Thyroid gland (tissue), 4 donors: ENCODE measurements at regions not wholly inside any gene's neighbourhood (a gene's known extent, or its start where the extent isn't known, plus 50 kb on each side); places are given as distances from the start of the nearest gene placed in this dataset.

Experiments
- POLR2A ChIP-seq, 2 donors: fragments of 450-650 bp; IDR thresholded peaks; one replicate each; pipeline ENCODE4 v1.6.1; 2017; ENCODE audit warnings: antibody characterized with exemption in 2 of 2, mild to moderate bottlenecking in 2 of 2, moderate library complexity in 1 of 2
- TF ChIP-seq, protein P1 (sequence below), 6 experiments: fragments of 200-600 bp in 3 of 6; fragments of 450-650 bp in 3 of 6; sonication (generic) in 3 of 6; IDR thresholded peaks; one replicate each; pipeline ENCODE4 v1.5.1; 2016 to 2019; ENCODE audit warnings: antibody characterized with exemption in 6 of 6, mild to moderate bottlenecking in 2 of 6, inconsistent platforms in 1 of 6, moderate library complexity in 1 of 6

- TF ChIP-seq, protein P1, sequence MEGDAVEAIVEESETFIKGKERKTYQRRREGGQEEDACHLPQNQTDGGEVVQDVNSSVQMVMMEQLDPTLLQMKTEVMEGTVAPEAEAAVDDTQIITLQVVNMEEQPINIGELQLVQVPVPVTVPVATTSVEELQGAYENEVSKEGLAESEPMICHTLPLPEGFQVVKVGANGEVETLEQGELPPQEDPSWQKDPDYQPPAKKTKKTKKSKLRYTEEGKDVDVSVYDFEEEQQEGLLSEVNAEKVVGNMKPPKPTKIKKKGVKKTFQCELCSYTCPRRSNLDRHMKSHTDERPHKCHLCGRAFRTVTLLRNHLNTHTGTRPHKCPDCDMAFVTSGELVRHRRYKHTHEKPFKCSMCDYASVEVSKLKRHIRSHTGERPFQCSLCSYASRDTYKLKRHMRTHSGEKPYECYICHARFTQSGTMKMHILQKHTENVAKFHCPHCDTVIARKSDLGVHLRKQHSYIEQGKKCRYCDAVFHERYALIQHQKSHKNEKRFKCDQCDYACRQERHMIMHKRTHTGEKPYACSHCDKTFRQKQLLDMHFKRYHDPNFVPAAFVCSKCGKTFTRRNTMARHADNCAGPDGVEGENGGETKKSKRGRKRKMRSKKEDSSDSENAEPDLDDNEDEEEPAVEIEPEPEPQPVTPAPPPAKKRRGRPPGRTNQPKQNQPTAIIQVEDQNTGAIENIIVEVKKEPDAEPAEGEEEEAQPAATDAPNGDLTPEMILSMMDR (IDR thresholded peaks at IDR 0.05), result no peak
- no peak for TF ChIP-seq POLR2A (IDR thresholded peaks at IDR 0.05)
Measured at GRCh38 chr10:43708262-43708661, 59.6 kb upstream of the ZNF32 start.
